Motor neuron (in vitro differentiated cells): ENCODE measurements at regions not wholly inside any gene's neighbourhood (a gene's known extent, or its start where the extent isn't known, plus 50 kb on each side); places are given as distances from the start of the nearest gene placed in this dataset.
"Not testable (repeated sequence)": the region's sequence is repeated elsewhere in the genome, so short reads cannot be mapped to it uniquely, and the experiment has no call there.

Source experiments
- ATAC-seq, 8 experiments: fragments of 200-7000 bp; cut with Tn5 transposase; replicated peaks in 6 of 8; 2 replicates each; pipeline ENCODE4 v1.8.0; 2021; ENCODE audit warnings: mild to moderate bottlenecking in 8 of 8, moderate library complexity in 8 of 8
- H3K27ac ChIP-seq, 2 donors: fragments of 250-450 bp; sonication (Bioruptor Pico); 2 replicates each; pipeline ENCODE4 v1.9.0; 2021; ENCODE audit warnings: antibody characterized with exemption in 2 of 2, mild to moderate bottlenecking in 2 of 2, moderate library complexity in 1 of 2
- H3K4me1 ChIP-seq, 2 donors: fragments of 250-450 bp; sonication (Bioruptor Pico); replicated peaks in 1 of 2; 2 replicates each; pipeline ENCODE4 v1.6.1; 2021; ENCODE audit warnings: antibody characterized with exemption in 2 of 2, mild to moderate bottlenecking in 2 of 2, moderate library complexity in 1 of 2
- H3K4me3 ChIP-seq, 5 donors: fragments of 250-450 bp; sonication (Bioruptor Pico); 2 replicates each; pipeline ENCODE4 v1.9.0; 2021; ENCODE audit warnings: antibody characterized with exemption in 5 of 5, mild to moderate bottlenecking in 5 of 5, moderate library complexity in 4 of 5
- WGBS, 10 experiments: fragments of 450-650 bp; shearing (Covaris generic); methylation state at CpG; one replicate each; pipeline ENCODE4 v1.0.0; 2022; 5-methylcytosine and 5-hydroxymethylcytosine counted together
- in situ Hi-C, 9 experiments: fragments of 400-800 bp; cut with MboI; loops; one replicate each; pipeline ENCODE4 v1.15.0; 2021; ENCODE audit warnings: low sequenced_read_pairs in 9 of 9, low pct_unique_long_range_greater_than_20kb in 2 of 9; ENCODE audit not compliant: unreplicated experiment in 9 of 9

DNA sequence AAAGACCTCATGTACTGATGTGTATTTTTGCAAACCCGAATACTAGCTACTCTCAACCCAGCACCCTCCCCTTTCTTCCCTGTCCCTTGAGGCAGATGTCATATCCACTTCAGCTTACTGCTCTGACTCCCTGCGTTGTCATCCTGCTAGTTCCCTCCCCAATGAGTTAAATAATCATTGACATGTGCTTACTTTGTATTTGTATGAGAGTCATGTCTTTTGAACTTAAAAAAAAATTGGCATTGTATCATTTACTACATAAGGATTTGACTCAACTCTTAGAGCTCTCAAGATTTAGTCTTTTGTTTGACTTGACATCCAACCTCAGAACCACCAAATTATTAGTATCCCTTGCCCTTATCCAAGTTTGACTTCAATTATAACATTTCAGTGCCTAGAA lies 219.7 kb upstream of the TUT7 start:
- in situ Hi-C loops, result no loop called here
- no peak overlapping the region for H3K27ac ChIP-seq
- 0 to 100% (median 46%) methylated on average over 1 to 2 of the region's 2 CpGs; no CpG with 5 or more reads in 2 of the 10 experiments for WGBS, 10 experiments
- peaks cover 11 to 19% of the 10 kb centered on the region in 2 donors for H3K4me1 ChIP-seq
- no peak for ATAC-seq
- H3K4me3 ChIP-seq, result no peak overlapping the region

DNA sequence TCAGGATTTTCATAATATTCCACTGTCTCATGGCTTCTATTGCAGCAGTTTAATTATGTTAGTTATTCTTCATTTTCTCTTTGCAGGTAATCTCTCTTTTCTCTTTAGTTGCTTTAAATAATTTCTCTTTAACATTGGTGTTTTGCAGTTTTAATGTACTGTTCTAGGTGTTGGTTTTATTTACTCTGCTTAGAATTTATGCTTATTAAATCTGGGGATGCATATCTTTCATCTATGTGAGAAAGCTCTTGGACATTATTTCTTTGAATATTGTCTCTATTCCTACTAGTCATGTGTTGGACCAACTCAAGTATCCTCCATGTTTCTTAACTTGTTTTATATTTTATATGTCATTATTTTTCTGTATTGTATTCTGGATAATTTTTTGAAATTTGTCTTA lies 218.7 kb upstream of the TUT7 start:
- H3K4me1 ChIP-seq, result peaks cover 3 to 9% of the 10 kb centered on the region in 2 donors
- no peak overlapping the region for H3K27ac ChIP-seq
- ATAC-seq, result no peak
- in situ Hi-C loops, result no loop called here
- H3K4me3 ChIP-seq, result no peak overlapping the region

DNA sequence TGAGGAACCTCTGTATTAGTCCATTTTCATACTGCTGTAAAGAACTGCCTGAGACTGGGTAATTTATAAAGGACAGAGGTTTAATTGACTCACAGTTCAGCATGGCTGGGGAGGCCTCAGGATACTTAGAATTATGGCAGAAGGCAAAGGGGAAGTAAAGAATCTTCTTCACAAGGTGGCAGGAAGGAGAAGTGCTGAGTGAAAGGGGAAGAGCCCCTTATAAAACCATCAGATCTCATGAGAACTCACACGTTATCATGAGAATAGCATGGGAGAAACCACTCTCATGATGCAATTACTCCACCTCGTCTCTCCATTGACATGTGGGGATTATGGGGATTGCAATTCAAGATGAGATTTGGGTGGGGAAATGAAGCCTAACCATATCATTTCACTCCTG lies 211.4 kb upstream of the TUT7 start:
- in situ Hi-C loops, H3K27ac ChIP-seq, ATAC-seq, H3K4me1 ChIP-seq, H3K4me3 ChIP-seq: not testable (repeated sequence)
- WGBS, 10 experiments, result 20 to 100% (median 88%) methylated on average over 1 of the region's 2 CpGs; no CpG with 5 or more reads in 5 of the 10 experiments

DNA sequence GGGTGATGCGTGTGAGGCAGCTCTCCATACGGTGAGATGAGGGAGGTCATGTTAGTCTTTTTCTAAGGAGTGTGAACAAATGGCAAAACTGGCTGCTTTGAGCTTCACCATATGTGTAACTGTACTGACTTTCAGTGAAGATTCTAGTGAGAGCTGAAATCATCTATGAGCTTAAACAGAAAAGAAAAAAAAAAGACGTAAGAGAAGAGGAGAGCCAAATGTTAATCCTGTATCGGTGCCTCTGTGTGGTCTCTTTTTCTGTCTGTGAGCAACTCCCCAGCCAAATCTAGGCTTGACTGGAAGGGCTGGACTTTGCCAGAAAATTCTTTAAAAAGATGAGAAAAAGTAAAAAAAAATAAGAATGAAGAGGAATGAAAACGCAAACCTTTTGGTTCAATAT lies 209.7 kb upstream of the TUT7 start:
- 24 to 97% (median 93%) methylated on average over 3 to 5 of the region's 5 CpGs; no CpG with 5 or more reads in 1 of the 10 experiments for WGBS, 10 experiments
- in situ Hi-C loops, result no loop called here
- Histone ChIP-seq H3K27ac (no peak overlapping the region), H3K4me3 (no peak overlapping the region), H3K4me1 (peaks cover 0 to 9% of the 10 kb centered on the region in 2 donors)
- ATAC-seq, result no peak

DNA sequence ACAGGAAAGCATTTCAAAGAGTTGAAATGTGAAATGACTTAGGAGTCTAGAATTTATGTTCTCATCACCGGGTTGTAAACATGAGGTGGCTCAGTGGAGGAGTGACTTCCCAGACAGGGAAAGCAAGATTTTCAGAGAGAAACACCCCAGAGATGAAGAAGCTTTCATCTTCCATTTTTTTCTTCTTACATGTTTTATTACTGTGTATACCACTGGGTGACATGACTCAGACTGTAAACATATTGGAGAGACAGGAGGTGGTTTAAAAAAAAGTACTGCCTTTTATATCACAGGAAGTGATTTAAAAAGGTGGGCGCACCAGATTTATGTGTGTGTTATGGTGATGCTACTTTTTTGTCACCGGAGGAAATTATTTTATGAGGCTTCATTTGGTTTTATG lies 209.1 kb upstream of the TUT7 start:
- in situ Hi-C loops, result no loop called here
- 0 to 90% (median 80%) methylated on average over 1 to 3 of the region's 3 CpGs for WGBS, 10 experiments
- Histone ChIP-seq H3K27ac (no peak overlapping the region), H3K4me1 (peaks cover 0 to 9% of the 10 kb centered on the region in 2 donors), H3K4me3 (no peak overlapping the region)
- ATAC-seq, result peak in 7 of 8 experiments; percentile 32 to 81 (median 75)

DNA sequence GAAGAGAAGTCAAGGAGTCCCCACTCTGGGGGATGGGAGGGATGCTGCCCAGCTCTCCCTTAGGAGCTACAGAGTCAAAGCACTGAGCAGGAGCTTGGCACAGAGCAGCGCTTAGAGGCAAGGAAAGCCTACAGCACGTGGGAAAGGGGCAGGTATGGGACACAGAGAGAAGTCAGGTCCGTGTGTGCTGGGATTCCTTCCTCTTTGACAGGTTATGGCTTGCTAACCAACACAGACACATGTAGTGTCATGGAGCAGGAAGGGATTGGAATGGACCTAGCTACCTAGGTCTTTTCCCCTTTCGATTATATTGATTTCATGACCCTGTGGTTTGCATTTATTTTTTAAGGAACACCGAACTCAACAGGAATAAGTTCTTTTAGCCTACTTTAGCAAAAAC lies 208.5 kb upstream of the TUT7 start:
- ATAC-seq, result no peak
- in situ Hi-C loops, result no loop called here
- 49 to 100% (median 76%) methylated on average over 1 to 5 of the region's 5 CpGs for WGBS, 10 experiments
- H3K4me3 ChIP-seq, result no peak overlapping the region
- H3K27ac ChIP-seq, result no peak overlapping the region
- peaks cover 0 to 9% of the 10 kb centered on the region in 2 donors for H3K4me1 ChIP-seq

DNA sequence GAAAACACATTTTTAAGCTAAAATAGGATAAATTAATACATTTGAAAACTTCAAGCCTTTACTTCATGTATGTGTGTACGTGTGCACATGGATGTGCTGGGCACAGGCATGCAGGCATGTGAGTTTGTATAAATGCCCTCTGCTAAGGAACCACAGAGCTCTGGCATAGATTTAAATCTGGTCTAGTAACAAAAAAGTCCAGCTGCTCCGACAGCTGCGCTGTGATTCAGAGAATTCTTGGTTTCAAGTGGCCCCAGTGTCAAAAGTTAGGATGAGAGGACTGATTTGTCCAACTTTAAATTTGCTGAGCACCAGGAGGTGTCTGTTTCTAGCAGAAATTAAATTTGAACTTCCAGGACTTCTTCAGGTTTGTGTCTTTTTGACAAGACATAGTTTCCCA lies 203.7 kb upstream of the TUT7 start:
- in situ Hi-C loops, result no loop called here
- ATAC-seq, result no peak
- H3K27ac ChIP-seq, result no peak overlapping the region

GRCh38 chr9:86557063-86557766 lies 203.0 kb upstream of the TUT7 start:
- Histone ChIP-seq H3K4me3 (no peak overlapping the region), H3K4me1 (no peaks in the 10 kb centered on the region), H3K27ac (no peak overlapping the region)
- ATAC-seq, result peak; percentile 35 to 80 (median 67)
- in situ Hi-C loops, result no loop called here
- 20 to 86% (median 53%) methylated on average over 1 to 5 of the region's 7 CpGs for WGBS, 10 experiments

More for the DNA sequence above, 203.7 kb upstream of the TUT7 start:
- H3K4me3 ChIP-seq, result no peak overlapping the region
- WGBS, 10 experiments, result 24 to 100% (median 83%) methylated on average over 1 to 3 of the region's 3 CpGs; no CpG with 5 or more reads in 3 of the 10 experiments
- peaks cover 0 to under 1% of the 10 kb centered on the region in 2 donors for H3K4me1 ChIP-seq

DNA sequence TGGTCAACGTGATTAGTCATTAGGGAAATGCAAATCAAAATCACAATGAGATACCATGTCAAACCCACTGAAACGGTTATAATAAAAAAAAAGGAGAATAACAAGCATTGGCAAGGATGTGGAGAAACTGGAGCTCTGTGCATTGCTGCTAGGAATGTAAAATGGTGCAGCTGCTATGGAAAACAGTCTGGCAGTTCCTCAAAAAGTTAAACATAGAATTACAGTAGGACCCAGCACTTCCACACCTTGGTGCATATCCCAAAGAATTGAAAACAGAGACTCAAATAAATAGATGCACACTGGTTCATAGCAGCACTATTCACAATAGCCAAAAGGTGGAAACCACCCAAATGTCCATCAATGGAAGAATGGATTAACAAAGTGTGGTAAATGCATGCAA lies 201.5 kb upstream of the TUT7 start:
- no peak overlapping the region for H3K27ac ChIP-seq
- peak in 1 of 8 experiments; percentile 35 for ATAC-seq
- in situ Hi-C loops, result no loop called here
- H3K4me3 ChIP-seq, result no peak overlapping the region
- 4 to 100% (median 75%) methylated on average over 1 to 2 of the region's 2 CpGs for WGBS, 10 experiments
- no peaks in the 10 kb centered on the region for H3K4me1 ChIP-seq

- in situ Hi-C loops, result no loop called here
- Histone ChIP-seq H3K27ac (no peak overlapping the region), H3K4me1 (peaks cover 9 to 14% of the 10 kb centered on the region in 2 donors), H3K4me3 (no peak overlapping the region)
- 0 to 100% (median 79%) methylated on average over 1 to 2 of the region's 2 CpGs; no CpG with 5 or more reads in 1 of the 10 experiments for WGBS, 10 experiments
- ATAC-seq, result no peak
Observed at GRCh38 chr9:86550401-86550800, 196.2 kb upstream of the TUT7 start.

GRCh38 chr9:86549920-86550319 lies 195.7 kb upstream of the TUT7 start:
- in situ Hi-C loops, result no loop called here
- Histone ChIP-seq H3K27ac (no peak overlapping the region), H3K4me3 (no peak overlapping the region), H3K4me1 (peaks cover 9 to 14% of the 10 kb centered on the region in 2 donors)
- 0 to 88% (median 62%) methylated on average over 1 to 2 of the region's 2 CpGs; no CpG with 5 or more reads in 3 of the 10 experiments for WGBS, 10 experiments
- peak in 1 of 8 experiments; percentile 6 for ATAC-seq

- H3K4me3 ChIP-seq, result no peak overlapping the region
- peaks cover 9 to 14% of the 10 kb centered on the region in 2 donors for H3K4me1 ChIP-seq
- ATAC-seq, result peak; percentile 66 to 99 (median 89)
- 0 to 81% (median 61%) methylated on average over 1 to 2 of the region's 2 CpGs; no CpG with 5 or more reads in 4 of the 10 experiments for WGBS, 10 experiments
- H3K27ac ChIP-seq, result no peak overlapping the region
- in situ Hi-C loops, result no loop called here
Observed at GRCh38 chr9:86549401-86549811, 195.2 kb upstream of the TUT7 start.

DNA sequence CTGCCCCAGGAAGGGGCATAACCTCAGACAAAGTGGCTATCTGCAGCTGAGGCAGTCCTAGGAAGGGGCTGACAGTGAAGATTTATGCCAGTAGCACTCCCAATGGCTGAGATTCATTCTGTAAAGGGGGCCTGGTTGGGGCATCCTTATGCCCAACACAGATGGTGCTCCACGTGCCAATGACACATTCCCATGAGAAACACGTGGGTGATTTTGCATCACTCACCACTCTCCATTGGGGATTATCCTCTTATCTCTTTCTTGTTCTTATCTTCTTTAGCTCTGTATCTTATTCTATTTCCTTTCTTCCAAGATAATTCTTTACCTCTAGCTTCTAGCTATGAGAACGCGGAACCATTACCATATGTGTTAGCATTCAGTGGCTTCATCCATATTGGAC lies 194.0 kb upstream of the TUT7 start:
- WGBS, 10 experiments, result 50 to 100% (median 100%) methylated on average over 1 to 4 of the region's 4 CpGs; no CpG with 5 or more reads in 2 of the 10 experiments
- H3K27ac ChIP-seq, result no peak overlapping the region
- peaks cover 9 to 14% of the 10 kb centered on the region in 2 donors for H3K4me1 ChIP-seq
- no peak for ATAC-seq
- in situ Hi-C loops, result no loop called here
- no peak overlapping the region for H3K4me3 ChIP-seq

DNA sequence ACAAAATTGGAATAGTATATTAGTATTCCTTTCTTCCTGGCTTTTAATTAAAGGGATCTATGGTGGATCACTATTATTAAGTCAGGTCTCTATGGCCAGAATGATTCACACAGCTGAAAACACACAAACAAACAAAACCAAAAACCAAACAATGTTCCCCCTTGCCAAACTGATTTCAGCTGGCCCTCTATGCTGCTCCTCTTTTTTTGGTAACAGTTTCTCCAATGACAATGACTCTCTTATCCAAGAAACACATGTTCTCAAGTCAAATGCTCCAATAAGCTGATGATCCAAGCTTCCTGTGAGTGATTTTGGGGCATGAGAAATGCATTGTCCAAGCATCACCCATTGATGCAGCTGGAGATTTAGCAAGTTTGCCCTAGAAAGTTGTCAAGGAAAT lies 193.4 kb upstream of the TUT7 start:
- H3K4me1 ChIP-seq, result peaks cover 9 to 14% of the 10 kb centered on the region in 2 donors
- no peak overlapping the region for H3K27ac ChIP-seq
- no peak overlapping the region for H3K4me3 ChIP-seq
- in situ Hi-C loops, result no loop called here
- no peak for ATAC-seq
